OCI-LY7 (cell line): ENCODE measurements at regions not wholly inside any gene's neighbourhood (a gene's known extent, or its start where the extent isn't known, plus 50 kb on each side); places are given as distances from the start of the nearest gene placed in this dataset.

Experiments used
- CTCF ChIP-seq: fragments of 200-600 bp; sonication (generic); conservative IDR thresholded peaks from 2 replicates; pipeline ENCODE4 v1.5.1; 2014; ENCODE audit warnings: mild to moderate bottlenecking, antibody characterized with exemption, low read length, moderate library complexity, mixed read lengths
- EZH2phosphoT487 ChIP-seq: fragments of 200-600 bp; sonication (generic); IDR thresholded peaks from 2 replicates; pipeline ENCODE4 v1.6.1; 2018; ENCODE audit warnings: low read depth, borderline replicate concordance, mild to moderate bottlenecking, mixed run types, antibody characterized with exemption, low read length, moderate library complexity, mixed read lengths

- TF ChIP-seq CTCF (no peak), EZH2phosphoT487 (no peak)
These were observed 1232.3 kb downstream of the TBC1D22A start for GRCh38 chr22:47994601-47995263.
